GM23338 (cell line): ENCODE measurements at regions not wholly inside any gene's neighbourhood (a gene's known extent, or its start where the extent isn't known, plus 50 kb on each side); places are given as distances from the start of the nearest gene placed in this dataset.
A peak's percentile ranks its signal among the peaks of the same experiment; 100 is the strongest.
"Not testable (repeated sequence)": the region's sequence is repeated elsewhere in the genome, so short reads cannot be mapped to it uniquely, and the experiment has no call there.

Source experiments
- ATAC-seq: fragments of 200-7000 bp; cut with Tn5 transposase; 3 replicates; pipeline ENCODE4 v1.9.1; 2020
- DNase-seq: peaks from one replicate; pipeline ENCODE4 v3.0.0-alpha.2; 2015; ENCODE audit warnings: low spot score
- H2AFZ ChIP-seq: fragments of 200-600 bp; sonication (generic); 2 replicates; pipeline ENCODE4 v1.8.0; 2016; ENCODE audit warnings: antibody characterized with exemption, mild to moderate bottlenecking, moderate library complexity
- H3F3A ChIP-seq: fragments of 200-600 bp; sonication (generic); replicated peaks from 2 replicates; pipeline ENCODE4 v1.8.0; 2017; ENCODE audit warnings: antibody characterized with exemption, mixed run types, low read depth
- H3K27ac ChIP-seq: fragments of 200-600 bp; sonication (generic); 2 replicates; pipeline ENCODE4 v1.6.1; 2016; ENCODE audit warnings: low read depth
- H3K27me3 ChIP-seq: fragments of 200-600 bp; sonication (generic); 2 replicates; pipeline ENCODE4 v1.8.0; 2016; ENCODE audit warnings: mild to moderate bottlenecking, mixed run types, moderate library complexity; ENCODE audit not compliant: insufficient read depth
- H3K36me3 ChIP-seq: fragments of 200-600 bp; sonication (generic); 2 replicates; pipeline ENCODE4 v1.8.0; 2016; ENCODE audit warnings: mild to moderate bottlenecking; ENCODE audit not compliant: insufficient read depth
- H3K4me1 ChIP-seq: fragments of 200-600 bp; sonication (generic); 2 replicates; pipeline ENCODE4 v1.8.0; 2016; ENCODE audit warnings: mild to moderate bottlenecking, moderate library complexity; ENCODE audit not compliant: insufficient read depth
- H3K4me2 ChIP-seq: fragments of 200-600 bp; sonication (generic); 2 replicates; pipeline ENCODE4 v1.7.1; 2017; ENCODE audit warnings: mixed run types
- H3K4me3 ChIP-seq: fragments of 200-600 bp; sonication (generic); 2 replicates; pipeline ENCODE4 v1.6.1; 2016; ENCODE audit warnings: mixed run types
- H3K79me2 ChIP-seq: fragments of 200-600 bp; sonication (generic); replicated peaks from 2 replicates; pipeline ENCODE4 v1.8.0; 2017; ENCODE audit warnings: mild to moderate bottlenecking; ENCODE audit not compliant: insufficient read depth
- H3K9me2 ChIP-seq: fragments of 200-600 bp; sonication (generic); 2 replicates; pipeline ENCODE4 v1.8.0; 2017; ENCODE audit not compliant: insufficient read depth
- H4K20me1 ChIP-seq: fragments of 200-600 bp; sonication (generic); replicated peaks from 2 replicates; pipeline ENCODE4 v1.8.0; 2017; ENCODE audit warnings: mild to moderate bottlenecking; ENCODE audit not compliant: insufficient read depth
- H3K27ac Mint-ChIP-seq: 2 replicates; pipeline ENCODE4 v1.8.0; 2020; ENCODE audit warnings: inconsistent platforms, mild to moderate bottlenecking, moderate library complexity, mixed read lengths
- H3K27me3 Mint-ChIP-seq: 3 replicates; pipeline ENCODE4 v1.8.0; 2022; ENCODE audit warnings: low read depth, mild to moderate bottlenecking, moderate library complexity, mixed read lengths, inconsistent platforms; ENCODE audit not compliant: insufficient read depth, poor library complexity
- H3K36me3 Mint-ChIP-seq: 3 replicates; pipeline ENCODE4 v1.8.0; 2021; ENCODE audit warnings: low read depth, mild to moderate bottlenecking, inconsistent platforms, moderate library complexity, mixed read lengths
- H3K4me1 Mint-ChIP-seq: 3 replicates; pipeline ENCODE4 v1.8.0; 2020; ENCODE audit warnings: mild to moderate bottlenecking, inconsistent platforms, mixed read lengths
- H3K4me3 Mint-ChIP-seq: 3 replicates; pipeline ENCODE4 v1.8.0; 2021; ENCODE audit warnings: moderate library complexity, mild to moderate bottlenecking, inconsistent platforms, mixed read lengths
- H3K9me3 Mint-ChIP-seq: 3 replicates; pipeline ENCODE4 v1.8.0; 2020; ENCODE audit warnings: moderate library complexity, mild to moderate bottlenecking, inconsistent platforms, mixed read lengths
- ETS1 ChIP-seq: IDR thresholded peaks from 2 replicates; pipeline ENCODE4 v1.6.1; 2016; ENCODE audit warnings: antibody characterized with exemption
- NANOG ChIP-seq: IDR thresholded peaks from 2 replicates; pipeline ENCODE4 v1.6.1; 2016; ENCODE audit warnings: antibody characterized with exemption, borderline replicate concordance
- POLR2AphosphoS5 ChIP-seq: IDR thresholded peaks from 2 replicates; pipeline ENCODE4 v1.6.1; 2016; ENCODE audit warnings: antibody characterized with exemption, low read depth
- STAT1 ChIP-seq: IDR thresholded peaks from one replicate; pipeline ENCODE4 v1.6.1; 2016; ENCODE audit warnings: antibody characterized with exemption; ENCODE audit not compliant: unreplicated experiment
- ZNF114 ChIP-seq: fragments of 250-450 bp; sonication (Bioruptor Pico); IDR thresholded peaks from 2 replicates; pipeline ENCODE4 v1.5.0; 2020; ENCODE audit warnings: mild to moderate bottlenecking, moderate library complexity
- TF ChIP-seq, protein P1 (sequence below): fragments of 250-450 bp; sonication (Bioruptor Pico); IDR thresholded peaks from 2 replicates; pipeline ENCODE4 v1.5.0; 2020; ENCODE audit warnings: mild to moderate bottlenecking, moderate library complexity

DNA sequence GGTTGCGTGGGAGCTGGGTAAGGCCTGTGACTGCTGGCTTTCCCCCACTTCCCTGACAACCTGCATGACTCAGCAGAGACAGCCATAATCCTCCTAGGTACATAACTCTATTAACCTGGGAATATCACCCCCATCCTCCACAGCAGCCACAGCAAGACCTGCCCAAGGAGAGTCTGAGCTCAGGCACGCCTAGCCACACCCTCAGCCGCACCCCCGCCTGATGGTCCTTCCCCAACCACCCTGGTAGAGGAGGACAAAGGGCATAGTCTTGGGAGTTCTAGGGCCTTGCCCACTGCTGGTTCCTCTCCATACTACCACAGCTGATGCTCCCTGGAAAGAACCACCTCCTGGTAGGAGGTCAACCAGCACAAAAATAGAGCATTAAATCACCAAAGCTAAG is 965.4 kb downstream of the TSN start:
- not testable (repeated sequence) for ATAC-seq, H3K27ac ChIP-seq
- peaks cover 19% of the 10 kb centered on the region for H3K9me2 ChIP-seq

DNA sequence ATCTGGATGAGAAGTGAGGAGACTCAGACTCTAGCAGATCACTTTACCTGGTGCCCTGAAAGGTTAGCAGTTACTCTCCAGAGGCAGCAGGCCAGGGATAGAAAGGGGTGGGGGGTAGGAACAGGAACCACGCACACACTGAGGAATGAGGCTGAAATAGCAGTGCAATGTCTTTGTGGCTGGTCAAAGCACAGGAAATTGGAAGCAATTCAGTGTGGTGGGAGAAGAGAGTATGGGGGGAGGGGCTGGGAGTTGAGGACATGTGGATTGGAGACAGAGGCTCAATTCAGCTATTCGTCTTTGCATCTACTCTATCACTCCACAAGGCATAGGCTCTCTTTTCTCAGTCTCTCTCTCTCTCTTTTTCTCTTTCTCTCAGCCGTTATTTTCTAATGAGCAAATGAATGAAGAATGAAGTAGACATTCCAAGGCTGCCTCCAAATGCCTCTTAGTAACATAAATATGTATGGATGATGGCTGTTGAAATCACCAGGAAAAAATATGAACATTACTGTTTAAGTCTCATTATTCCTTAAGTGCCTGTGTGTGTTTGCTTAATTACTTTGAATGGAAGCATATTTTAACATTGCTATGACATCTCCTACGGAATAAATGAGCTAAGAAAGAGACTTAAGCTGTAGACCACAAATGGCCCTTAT is 979.4 kb downstream of the TSN start:
- Mint-ChIP-seq H3K4me3 (no peak overlapping the region), H3K27me3 (peaks cover 2% of the 10 kb centered on the region), H3K9me3 (peaks cover 14% of the 10 kb centered on the region), H3K36me3 (peaks cover 22% of the 10 kb centered on the region), H3K27ac (peak overlapping the region; percentile 70), H3K4me1 (peaks cover 26% of the 10 kb centered on the region)
- Histone ChIP-seq H3K4me2 (peak overlapping the region; percentile 48), H4K20me1 (no peaks in the 10 kb centered on the region), H3F3A (no peaks in the 10 kb centered on the region), H3K36me3 (0 out of 2 replicates have a peak, but pooled peaks cover 8% of the 10 kb centered on the region), H3K4me1 (peaks cover 32% of the 10 kb centered on the region), H3K79me2 (no peaks in the 10 kb centered on the region), H3K4me3 (no peak overlapping the region), H3K27me3 (no peaks in the 10 kb centered on the region), H2AFZ (no peak overlapping the region), H3K27ac (peak overlapping the region; percentile 95), H3K9me2 (peaks cover 27% of the 10 kb centered on the region)
- peak; percentile 91 for DNase-seq
- peak; percentile 84 for ATAC-seq
- TF ChIP-seq, protein P1, sequence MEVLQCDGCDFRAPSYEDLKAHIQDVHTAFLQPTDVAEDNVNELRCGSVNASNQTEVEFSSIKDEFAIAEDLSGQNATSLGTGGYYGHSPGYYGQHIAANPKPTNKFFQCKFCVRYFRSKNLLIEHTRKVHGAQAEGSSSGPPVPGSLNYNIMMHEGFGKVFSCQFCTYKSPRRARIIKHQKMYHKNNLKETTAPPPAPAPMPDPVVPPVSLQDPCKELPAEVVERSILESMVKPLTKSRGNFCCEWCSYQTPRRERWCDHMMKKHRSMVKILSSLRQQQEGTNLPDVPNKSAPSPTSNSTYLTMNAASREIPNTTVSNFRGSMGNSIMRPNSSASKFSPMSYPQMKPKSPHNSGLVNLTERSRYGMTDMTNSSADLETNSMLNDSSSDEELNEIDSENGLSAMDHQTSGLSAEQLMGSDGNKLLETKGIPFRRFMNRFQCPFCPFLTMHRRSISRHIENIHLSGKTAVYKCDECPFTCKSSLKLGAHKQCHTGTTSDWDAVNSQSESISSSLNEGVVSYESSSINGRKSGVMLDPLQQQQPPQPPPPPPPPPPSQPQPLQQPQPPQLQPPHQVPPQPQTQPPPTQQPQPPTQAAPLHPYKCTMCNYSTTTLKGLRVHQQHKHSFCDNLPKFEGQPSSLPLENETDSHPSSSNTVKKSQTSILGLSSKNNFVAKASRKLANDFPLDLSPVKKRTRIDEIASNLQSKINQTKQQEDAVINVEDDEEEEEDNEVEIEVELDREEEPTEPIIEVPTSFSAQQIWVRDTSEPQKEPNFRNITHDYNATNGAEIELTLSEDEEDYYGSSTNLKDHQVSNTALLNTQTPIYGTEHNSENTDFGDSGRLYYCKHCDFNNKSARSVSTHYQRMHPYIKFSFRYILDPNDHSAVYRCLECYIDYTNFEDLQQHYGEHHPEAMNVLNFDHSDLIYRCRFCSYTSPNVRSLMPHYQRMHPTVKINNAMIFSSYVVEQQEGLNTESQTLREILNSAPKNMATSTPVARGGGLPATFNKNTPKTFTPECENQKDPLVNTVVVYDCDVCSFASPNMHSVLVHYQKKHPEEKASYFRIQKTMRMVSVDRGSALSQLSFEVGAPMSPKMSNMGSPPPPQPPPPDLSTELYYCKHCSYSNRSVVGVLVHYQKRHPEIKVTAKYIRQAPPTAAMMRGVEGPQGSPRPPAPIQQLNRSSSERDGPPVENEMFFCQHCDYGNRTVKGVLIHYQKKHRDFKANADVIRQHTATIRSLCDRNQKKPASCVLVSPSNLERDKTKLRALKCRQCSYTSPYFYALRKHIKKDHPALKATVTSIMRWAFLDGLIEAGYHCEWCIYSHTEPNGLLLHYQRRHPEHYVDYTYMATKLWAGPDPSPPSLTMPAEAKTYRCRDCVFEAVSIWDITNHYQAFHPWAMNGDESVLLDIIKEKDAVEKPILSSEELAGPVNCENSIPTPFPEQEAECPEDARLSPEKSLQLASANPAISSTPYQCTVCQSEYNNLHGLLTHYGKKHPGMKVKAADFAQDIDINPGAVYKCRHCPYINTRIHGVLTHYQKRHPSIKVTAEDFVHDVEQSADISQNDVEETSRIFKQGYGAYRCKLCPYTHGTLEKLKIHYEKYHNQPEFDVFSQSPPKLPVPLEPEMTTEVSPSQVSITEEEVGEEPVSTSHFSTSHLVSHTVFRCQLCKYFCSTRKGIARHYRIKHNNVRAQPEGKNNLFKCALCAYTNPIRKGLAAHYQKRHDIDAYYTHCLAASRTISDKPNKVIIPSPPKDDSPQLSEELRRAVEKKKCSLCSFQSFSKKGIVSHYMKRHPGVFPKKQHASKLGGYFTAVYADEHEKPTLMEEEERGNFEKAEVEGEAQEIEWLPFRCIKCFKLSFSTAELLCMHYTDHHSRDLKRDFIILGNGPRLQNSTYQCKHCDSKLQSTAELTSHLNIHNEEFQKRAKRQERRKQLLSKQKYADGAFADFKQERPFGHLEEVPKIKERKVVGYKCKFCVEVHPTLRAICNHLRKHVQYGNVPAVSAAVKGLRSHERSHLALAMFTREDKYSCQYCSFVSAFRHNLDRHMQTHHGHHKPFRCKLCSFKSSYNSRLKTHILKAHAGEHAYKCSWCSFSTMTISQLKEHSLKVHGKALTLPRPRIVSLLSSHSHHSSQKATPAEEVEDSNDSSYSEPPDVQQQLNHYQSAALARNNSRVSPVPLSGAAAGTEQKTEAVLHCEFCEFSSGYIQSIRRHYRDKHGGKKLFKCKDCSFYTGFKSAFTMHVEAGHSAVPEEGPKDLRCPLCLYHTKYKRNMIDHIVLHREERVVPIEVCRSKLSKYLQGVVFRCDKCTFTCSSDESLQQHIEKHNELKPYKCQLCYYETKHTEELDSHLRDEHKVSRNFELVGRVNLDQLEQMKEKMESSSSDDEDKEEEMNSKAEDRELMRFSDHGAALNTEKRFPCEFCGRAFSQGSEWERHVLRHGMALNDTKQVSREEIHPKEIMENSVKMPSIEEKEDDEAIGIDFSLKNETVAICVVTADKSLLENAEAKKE (CRISPR knock-in tag): peak; percentile 54; the same call in 1 of the 2 replicates
- TF ChIP-seq NANOG (peak; percentile 84), POLR2AphosphoS5 (peak; percentile 42; the same call in 1 of the 2 replicates), ZNF114 (CRISPR knock-in tag) (0 out of 2 replicates have a peak, but pooled peaks have one; percentile 46), ETS1 (peak; percentile 82), STAT1 (no peak)

More for the DNA sequence above, 965.4 kb downstream of the TSN start:
- H3K4me1 Mint-ChIP-seq, H3K27me3 ChIP-seq, DNase-seq, H3K4me3 Mint-ChIP-seq, H3F3A ChIP-seq, H3K27me3 Mint-ChIP-seq, H3K4me3 ChIP-seq, H3K36me3 Mint-ChIP-seq, H3K27ac Mint-ChIP-seq, H3K36me3 ChIP-seq, H3K9me3 Mint-ChIP-seq, H3K4me2 ChIP-seq, H4K20me1 ChIP-seq, H3K4me1 ChIP-seq, H3K79me2 ChIP-seq, H2AFZ ChIP-seq: not testable (repeated sequence)
